Left colon (tissue), 2 donors: ENCODE measurements at regions not wholly inside any gene's neighbourhood (a gene's known extent, or its start where the extent isn't known, plus 50 kb on each side); places are given as distances from the start of the nearest gene placed in this dataset.
"Not testable (repeated sequence)": the region's sequence is repeated elsewhere in the genome, so short reads cannot be mapped to it uniquely, and the experiment has no call there.

Source experiments
- ATAC-seq: fragments of 200-7000 bp; cut with Tn5 transposase; one replicate; pipeline ENCODE4 v1.9.1; 2020; ENCODE audit warnings: mild to moderate bottlenecking, moderate library complexity
- DNase-seq, 2 donors: peaks; one replicate each; pipeline ENCODE4 v3.0.0-alpha.2; 2020
- intact Hi-C, 2 donors: fragments of 100-400 bp; cut with DNase I in 1 of 2; cut with micrococcal nuclease in 1 of 2; formaldehyde crosslinking; loops; one replicate each; pipeline versions ENCODE4 v1.11.2 to v1.14.0; 2022; cut with DNase I, micrococcal nuclease
- donor health status: DM: no; HTN: no; CAD: no.
- donor health status: DM: yes; HTN: yes; CAD: no.

DNA sequence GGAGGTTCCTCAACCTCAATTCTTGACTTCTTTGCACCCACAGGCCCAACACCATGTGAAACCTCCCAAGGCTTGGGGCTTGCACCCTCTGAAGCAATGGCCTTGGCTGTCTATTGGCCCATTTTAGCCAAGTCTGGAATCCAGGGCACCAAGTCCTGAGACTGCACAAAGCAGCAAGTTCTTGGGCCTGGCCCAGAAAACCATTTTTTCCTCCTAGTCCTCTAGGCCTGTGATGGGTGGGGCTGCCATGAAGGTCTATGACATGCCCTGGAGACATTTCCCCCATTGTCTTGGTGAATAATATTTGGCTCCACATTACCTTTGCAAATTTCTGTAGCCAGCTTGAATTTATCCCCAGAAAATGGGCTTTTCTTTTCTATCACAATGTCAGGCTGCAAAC lies 849.6 kb upstream of the MANEA start:
- no peak for DNase-seq
- intact Hi-C loops, result no loop called here
- no peak for ATAC-seq

DNA sequence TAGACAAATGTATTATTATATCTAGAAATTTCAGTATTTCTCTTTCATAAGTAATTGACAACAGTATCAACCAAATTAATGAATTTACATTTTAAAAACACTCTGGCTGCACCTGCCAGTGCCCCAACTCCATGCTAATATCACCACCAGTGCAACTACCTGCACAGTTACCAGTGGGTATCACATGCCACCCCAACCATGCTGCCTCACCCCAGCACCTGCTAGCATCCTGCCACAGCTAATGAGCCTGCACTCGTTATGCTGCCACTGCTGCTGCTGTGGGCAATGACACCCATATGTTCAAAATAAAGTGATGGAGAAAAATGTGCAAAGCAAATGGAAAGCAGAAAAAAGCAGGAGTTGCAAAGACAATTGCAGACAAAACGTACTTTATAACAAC lies 855.9 kb upstream of the MANEA start:
- intact Hi-C loops, result no loop called here
- DNase-seq (no peak), ATAC-seq (no peak)

DNA sequence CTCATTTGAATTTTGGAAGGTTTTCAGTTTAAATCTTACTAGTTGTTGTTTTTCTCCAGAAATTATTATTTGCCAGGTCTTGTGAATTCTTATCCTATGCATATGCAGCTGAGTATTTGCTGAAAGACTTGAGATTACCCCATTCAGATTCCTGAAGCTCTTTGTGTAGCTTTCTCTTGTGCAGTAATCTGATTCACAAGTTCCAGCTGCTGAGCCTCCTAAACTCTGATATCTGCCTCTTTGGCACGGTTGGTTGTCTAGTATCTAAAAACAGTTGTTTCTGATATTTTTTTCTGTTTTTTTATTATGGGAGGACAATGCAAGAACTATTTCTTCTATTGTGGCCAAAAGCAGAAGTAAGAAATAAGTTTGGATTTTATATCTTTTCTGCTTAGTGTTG lies 863.9 kb upstream of the MANEA start:
- intact Hi-C loops, result no loop called here
- DNase-seq (no peak), ATAC-seq (no peak)

DNA sequence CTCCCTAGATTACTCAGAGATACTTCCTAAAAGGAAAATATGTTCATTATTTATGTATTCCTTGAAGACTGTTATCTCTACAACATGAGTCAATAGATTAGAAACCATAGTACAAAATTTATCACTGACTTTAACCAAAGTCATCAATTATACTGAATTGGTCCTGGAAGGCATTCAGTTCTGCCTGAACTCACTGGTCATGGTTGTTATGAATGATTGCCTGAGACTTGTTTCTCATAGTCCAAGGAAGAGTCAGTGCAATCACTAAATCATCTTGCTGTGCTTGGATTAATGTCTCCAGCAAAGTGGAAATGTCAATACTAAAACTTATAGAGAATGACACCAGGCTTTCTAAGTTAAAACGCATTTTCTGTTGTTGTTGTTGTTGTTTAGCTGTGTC lies 878.6 kb upstream of the MANEA start:
- ATAC-seq, result no peak
- intact Hi-C loops, result no loop called here
- no peak for DNase-seq

DNA sequence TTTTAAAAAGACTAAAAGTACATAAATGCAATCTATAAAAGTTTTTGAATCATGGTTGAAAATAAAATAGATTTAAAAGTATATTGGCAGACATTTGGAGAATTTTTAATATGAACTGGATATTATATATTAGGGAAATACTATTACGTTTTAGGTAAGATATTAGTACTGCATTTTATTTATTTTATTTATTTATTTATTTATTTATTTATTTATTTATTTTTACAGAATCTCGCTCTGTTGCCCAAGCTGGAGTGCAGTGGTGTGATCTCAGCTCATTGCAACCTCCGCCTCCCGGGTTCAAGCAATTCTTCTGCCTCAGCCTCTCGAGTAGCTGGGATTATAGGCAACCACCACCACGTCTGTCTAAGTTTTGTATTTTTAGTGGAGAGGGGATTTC lies 890.1 kb upstream of the MANEA start:
- DNase-seq, intact Hi-C loops, ATAC-seq: not testable (repeated sequence)

DNA sequence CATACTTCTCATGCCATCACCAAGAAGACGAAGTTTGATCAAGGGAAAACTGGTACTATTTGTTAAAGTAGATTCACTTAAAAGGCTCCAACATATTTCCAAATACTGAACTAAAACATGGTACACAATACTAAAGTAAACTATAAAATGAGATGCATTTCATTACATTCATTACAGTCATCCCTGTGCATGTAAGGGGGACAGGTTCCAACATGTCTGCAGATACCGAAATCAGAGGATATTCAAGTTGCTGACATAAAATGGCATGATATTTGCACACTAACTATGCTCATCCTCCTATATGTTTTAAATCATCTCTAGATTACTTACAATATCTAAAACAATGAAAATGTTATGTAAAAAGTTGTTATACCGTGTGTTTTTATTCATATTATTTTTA lies 893.9 kb upstream of the MANEA start:
- DNase-seq, result no peak
- no peak for ATAC-seq
- intact Hi-C loops, result no loop called here

DNA sequence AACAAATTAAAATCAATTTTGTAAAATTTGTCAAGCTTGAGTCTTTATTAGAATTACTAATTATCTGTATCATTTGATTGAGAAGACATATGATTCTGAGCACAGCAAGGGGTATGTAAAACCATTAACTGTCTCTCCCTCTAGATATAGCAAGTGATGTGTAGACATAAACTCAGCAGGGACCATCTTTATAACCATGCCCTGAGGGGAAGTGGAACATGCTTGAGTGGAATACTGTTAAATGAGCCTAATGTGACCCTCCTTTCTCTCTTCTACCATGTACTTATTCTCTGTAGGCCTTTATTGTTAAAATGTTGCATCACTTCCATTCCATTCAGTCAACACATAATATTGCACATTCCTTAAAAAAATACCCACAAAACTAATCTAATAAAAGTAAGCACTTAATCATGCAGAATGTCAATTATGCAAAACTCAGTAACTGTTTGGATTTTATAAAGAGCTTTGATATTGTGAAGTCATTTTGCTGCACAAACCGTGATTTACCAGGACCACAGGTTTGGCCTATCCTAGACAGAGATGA lies 896.6 kb upstream of the MANEA start:
- ATAC-seq, result no peak
- DNase-seq, result no peak
- intact Hi-C loops, result no loop called here

DNA sequence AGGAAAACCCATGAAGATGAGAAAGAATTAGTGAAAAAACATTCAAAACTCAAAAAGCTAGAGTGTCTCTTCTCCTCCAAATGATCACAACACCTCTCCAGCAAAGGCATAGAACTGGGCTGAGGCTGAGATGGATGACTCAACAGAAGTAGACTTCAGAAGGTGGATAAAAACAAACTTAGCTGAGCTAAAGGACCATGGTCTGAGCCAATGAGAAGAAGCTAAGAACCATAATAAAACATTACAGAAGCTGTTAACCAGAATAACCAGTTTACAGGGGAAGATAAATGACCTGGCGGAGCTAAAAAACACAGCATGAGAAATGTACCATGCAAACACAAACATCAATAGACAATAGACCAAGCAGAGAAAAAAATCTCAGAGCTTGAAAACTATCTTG lies 904.1 kb upstream of the MANEA start:
- ATAC-seq, result no peak
- no peak for DNase-seq
- intact Hi-C loops, result no loop called here

DNA sequence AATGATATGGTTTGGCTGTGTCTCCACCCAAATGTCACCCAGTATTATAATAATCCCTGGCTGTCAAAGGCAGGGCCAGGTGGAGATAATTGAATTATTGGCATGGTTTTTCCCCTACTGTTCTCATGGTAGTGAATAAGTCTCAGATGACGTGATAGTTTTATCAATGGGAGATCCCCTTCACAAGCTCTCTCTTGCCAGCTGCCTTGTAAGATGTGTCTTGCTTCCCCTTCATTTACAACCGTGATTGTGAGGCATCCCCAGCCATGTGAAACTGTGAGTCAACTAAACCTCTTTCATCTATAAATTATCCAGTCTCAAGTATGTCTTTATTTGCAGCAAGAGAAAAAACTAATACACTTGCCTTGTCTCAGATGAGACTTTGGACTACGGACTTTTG lies 907.3 kb upstream of the MANEA start:
- intact Hi-C loops, result no loop called here
- DNase-seq (no peak), ATAC-seq (no peak)

DNA sequence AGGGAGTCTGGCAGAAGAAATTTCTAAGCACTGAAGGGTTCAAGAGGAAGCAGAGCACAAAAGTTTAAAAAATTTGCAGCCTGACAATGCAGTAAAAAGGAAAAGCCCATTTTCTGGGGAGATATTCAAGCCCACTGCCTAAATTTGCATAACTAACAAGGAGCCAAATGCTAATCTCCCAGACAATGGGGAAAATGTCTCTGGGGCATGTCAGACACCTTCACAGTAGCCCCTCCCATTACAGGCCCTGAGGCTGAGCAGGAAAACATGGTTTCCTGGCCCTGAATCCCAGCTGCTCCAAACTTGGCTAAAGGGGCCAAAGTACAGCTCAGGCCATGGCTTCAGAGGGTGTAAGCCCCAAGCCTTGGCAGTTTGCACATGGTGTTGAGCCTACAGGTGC lies 908.5 kb upstream of the MANEA start:
- intact Hi-C loops, result no loop called here
- ATAC-seq, result no peak
- no peak for DNase-seq

DNA sequence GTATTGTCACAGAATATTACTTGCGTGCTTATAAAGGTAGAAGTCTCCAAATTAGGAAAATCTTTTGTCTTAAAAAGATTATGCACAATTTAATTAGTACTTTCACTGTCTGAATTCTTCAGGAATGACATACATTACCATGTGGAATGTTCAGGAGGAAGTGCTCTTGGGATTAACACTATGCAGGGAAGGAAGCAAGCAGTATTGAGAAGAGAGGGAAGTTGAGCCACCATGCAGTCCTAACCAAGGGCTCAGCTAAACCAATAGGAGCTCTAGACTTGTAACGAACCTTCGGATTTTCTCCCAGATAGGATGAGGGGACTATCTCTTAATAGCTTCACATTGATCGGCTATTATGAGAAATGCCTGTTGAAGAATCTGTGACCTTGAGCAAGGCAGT lies 918.4 kb upstream of the MANEA start:
- DNase-seq (no peak), ATAC-seq (no peak)
- intact Hi-C loops, result no loop called here

DNA sequence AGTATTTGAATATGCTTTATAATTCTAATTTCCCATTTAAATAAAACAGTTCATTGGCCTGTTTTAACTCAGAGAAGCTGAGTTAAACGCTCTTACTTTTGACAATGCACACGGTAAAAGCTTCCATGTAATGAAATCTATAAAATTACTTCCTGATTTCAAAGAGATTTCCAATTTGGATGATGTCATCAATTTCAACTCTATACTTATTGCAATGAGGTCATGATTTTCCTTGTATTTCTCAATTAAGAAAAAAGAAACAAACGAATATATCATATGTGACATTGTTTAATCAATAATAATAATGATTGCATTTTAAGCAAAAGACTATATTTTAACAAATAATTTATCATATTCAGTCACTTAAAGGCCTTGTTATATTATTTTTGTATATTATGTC lies 926.1 kb upstream of the MANEA start:
- DNase-seq (no peak), ATAC-seq (no peak)
- intact Hi-C loops, result no loop called here

DNA sequence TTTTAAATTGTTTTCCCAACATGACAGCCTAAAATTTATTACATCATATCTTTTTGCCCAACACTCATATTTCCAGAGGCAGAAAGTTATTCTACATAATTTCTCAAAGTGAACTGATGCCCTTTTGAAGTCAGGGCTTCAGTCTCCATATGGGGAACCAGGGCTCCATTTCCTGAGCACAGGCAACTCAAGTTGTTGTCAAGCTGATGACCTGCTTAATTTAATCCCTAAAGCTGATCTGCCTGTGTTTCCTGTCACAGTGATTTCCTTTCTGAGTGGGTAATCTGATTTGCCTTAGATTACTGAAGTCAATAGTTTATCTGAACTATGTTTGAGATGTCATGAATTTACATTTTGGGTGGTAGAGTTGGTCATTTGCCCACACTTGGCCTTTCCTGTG lies 932.1 kb upstream of the MANEA start:
- ATAC-seq (no peak), DNase-seq (no peak)
- intact Hi-C loops, result no loop called here

DNA sequence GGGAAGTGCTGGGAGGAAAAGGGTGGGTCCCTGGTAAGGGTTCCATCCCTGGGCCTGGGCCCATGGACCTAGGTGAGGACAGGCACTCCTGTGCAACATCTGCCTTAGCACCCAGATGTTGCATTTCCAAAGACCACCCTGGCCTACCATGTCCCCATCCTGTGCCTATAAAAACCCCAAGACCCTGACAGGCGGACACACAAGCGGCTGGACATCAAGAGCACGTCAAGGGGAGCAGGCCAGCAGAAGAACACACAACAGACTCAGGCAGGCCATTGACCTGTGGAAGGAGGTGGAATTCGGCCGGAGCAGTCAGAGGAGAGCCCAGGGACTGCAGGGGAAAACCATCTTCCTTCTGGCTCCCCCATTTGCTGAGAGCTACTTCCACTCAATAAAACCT lies 937.8 kb upstream of the MANEA start:
- DNase-seq (no peak), ATAC-seq (no peak)
- intact Hi-C loops, result no loop called here

DNA sequence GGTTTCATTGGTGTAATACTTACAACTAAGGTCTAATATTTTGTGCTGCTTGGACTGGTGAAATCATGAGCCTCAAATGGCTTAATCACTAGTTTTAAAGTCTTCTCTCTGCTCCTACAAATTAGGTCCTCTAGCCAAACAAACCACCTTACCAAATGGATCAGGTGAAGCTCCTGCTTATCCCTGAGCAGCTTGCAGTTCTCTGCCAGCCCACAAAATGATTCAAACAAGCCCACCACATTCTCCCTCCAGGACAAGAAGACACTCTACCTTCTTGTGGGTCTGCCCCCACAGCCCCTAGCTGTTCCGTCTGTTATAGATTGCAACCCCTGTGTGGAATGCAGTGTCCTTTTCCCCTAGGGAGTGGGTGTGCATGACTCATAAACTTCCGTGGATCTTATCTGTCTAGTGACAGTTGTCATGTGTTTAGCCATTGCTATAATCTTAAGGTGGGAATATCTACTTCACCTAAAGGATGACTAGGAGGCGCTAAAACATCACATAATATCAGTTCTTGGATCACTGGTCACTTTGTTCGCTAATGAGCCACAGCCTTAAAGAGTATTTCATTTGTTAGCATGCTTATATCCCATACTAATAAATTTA lies 940.5 kb upstream of the MANEA start:
- ATAC-seq (peak; percentile 30), DNase-seq (no peak)
- intact Hi-C loops, result no loop called here

DNA sequence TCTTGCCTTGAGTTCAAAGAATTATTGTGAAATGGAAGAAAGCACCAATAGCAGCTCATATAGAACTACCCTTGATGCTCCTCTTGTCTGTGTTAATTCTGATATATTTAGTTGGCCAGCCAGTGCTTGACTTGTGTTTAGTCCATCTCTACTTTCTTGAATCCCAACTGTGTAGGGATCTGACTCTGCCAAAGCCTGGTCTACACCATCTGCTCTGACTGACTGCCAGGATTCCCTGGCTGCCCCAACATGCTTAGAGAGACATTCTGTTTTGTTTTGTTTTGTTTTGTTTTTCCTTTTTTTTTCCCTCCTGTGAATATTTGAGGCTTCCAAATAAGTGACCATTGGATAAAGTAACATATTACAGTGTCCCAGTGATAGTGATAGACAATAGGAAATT lies 953.7 kb upstream of the MANEA start:
- no peak for ATAC-seq
- intact Hi-C loops, result no loop called here
- no peak for DNase-seq

DNA sequence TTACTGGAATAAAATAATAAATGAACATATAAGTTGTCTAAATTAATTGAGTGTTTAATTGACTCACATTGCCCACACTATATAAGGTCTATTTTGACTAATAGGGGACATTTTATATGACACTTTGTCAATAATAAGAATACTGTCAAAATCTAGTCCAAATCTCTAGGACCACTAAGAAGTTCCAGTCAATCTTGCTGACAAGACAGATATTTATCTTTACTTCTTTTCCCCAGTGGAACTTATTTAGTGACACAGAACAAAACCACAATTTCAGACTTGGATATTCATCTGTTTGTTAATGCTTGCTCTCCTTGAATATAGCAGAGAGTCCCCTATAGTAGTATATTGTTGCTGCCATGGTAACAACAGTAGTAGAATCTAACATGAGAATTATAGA lies 954.6 kb upstream of the MANEA start:
- no peak for ATAC-seq
- intact Hi-C loops, result no loop called here
- DNase-seq, result no peak

DNA sequence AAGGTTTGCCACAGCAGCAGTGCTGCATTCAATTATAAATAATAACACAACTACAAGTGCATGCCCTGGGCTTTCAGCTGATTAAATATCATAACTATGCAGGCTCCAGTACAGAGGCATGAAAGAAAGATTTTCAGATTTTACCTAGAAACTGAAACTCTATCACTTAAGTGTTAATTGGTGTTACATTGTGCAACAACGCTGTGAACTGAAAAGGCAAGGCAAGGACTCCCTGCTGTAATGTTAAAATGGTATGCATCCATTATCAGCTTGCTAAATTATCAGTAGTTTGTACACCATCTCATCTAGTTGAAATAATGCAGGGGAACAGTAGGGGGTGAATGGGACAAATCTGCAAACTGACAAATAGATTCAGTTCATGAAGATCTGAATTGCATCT lies 976.7 kb upstream of the MANEA start:
- ATAC-seq (no peak), DNase-seq (no peak)
- intact Hi-C loops, result no loop called here

DNA sequence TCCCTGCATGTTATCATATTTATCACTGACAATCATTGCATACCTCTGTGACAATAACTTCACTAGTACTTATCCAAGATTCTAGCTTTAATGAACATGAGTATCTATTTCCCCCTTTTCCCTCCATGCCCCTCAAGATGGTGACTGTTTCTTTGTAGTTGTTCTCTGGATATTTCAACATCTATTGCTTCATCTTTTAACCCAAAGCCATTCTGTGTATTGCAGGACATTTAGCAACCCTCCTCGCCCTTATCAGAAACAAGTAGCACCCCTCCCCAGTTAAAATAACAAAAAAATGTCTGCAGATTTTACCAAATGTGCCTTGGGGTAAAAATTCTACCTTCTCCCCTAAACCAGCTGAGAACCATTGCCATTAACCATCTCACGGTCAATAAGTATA lies 979.8 kb upstream of the MANEA start:
- ATAC-seq (no peak), DNase-seq (no peak)
- intact Hi-C loops, result no loop called here

DNA sequence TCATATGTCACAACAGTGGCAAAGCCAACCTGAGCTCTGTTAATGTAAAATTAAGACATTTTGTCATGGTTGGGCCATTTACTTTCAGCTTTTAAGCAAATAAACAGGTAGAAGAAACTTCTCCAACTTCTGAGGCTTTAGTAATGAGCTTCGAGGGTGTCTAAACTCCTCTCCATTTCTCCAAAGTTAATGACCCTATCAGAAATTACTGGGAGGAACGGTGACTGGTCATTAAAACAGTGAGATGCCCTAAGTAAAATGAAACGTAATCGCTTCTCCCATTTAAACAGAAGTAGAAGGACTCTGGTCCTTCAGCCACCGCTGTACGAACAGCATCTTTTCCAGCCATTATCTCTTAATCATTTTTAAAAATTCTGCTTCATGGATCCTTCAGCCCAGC lies 986.9 kb upstream of the MANEA start:
- intact Hi-C loops, result no loop called here
- DNase-seq, result no peak
- no peak for ATAC-seq

DNA sequence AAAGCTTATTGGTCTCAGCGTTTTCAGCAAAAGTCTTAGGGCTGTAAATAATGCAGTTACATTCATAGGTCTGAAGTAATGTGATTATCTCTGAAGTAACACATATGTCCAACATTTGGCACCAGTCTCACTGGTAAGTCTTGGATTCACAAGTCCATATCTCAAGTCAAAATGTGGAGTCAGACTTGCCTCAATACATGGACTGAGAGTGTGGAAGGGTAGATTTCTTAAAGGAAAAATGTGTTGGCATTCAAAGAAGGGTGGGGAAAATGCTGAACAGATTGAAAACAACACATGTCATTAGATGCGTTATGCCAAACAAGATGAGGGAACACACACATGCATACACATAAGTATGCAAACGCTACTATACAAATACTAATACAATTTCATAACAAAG lies 989.0 kb upstream of the MANEA start:
- ATAC-seq (no peak), DNase-seq (no peak)
- intact Hi-C loops, result no loop called here

DNA sequence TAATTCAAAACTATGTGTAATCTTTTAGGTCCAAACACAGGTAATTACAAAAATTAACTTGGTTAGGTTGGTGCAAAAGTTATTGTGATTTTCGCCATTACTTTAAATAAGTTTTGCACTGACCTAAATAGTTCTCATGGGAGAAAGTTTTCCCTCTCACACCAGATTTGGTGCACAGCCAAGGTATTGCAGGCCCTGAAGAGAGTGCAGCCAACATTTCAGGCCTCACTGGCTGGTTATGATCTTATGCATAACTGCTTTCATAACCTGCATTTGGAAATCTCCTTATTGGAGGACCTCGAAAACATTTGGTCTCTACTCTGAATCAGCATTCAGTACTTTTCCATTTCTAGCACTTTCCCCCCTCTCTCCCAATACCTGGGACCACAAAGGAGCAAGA lies 993.1 kb upstream of the MANEA start:
- intact Hi-C loops, result no loop called here
- no peak for DNase-seq
- ATAC-seq, result no peak
